AML-193 (cell line): ENCODE measurements at regions not wholly inside any gene's neighbourhood (a gene's known extent, or its start where the extent isn't known, plus 50 kb on each side); places are given as distances from the start of the nearest gene placed in this dataset.
A peak's percentile ranks its signal among the peaks of the same experiment; 100 is the strongest.

Experiments used
- DNase-seq, 2 experiments: peaks; one replicate each; lab custom pipeline; 2025; lab: John Stamatoyannopoulos, UW

DNA sequence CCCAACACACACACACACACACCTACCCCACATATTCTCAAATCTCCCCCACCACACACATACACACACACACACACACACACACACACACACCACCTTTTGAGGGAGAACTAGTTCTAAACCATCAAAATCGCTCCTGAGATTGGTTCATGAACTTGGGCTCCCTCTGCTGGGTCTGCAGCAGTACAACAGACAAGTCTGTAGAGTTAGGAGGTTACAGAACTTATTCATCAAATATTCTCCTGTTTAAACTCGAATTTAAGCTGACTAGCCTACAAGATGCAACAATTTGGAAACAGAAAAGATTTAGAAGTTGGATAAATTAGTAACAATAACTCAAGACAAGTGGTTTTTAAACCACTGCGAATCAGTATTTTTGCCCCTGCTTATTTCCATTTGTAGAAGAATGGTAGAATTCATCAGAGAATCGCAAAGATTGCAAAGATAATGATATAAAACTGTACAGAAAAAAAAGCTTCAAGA, 136.4 kb upstream of the USP15 start:
- DNase-seq: peak; percentile 52 to 63

DNA sequence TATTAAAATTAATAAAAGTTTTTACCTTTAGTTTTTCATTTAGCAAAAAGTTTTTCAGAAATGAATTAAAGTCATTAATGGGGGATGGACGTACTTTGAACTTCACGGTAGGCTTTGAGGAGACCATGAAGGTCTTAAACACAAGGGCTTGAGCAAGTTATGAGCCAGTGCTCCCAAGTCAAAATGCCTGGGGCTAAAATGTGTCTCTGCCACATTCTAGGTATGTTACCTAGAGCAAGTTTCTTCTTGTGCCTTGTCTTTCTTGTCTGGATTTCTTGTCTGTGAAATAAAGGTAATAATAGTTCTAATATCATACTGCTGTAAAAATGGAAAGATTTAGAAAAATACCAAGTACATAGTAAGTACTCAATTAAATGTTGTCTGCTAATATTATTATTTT, 132.7 kb upstream of the USP15 start:
- DNase-seq: no peak

DNA sequence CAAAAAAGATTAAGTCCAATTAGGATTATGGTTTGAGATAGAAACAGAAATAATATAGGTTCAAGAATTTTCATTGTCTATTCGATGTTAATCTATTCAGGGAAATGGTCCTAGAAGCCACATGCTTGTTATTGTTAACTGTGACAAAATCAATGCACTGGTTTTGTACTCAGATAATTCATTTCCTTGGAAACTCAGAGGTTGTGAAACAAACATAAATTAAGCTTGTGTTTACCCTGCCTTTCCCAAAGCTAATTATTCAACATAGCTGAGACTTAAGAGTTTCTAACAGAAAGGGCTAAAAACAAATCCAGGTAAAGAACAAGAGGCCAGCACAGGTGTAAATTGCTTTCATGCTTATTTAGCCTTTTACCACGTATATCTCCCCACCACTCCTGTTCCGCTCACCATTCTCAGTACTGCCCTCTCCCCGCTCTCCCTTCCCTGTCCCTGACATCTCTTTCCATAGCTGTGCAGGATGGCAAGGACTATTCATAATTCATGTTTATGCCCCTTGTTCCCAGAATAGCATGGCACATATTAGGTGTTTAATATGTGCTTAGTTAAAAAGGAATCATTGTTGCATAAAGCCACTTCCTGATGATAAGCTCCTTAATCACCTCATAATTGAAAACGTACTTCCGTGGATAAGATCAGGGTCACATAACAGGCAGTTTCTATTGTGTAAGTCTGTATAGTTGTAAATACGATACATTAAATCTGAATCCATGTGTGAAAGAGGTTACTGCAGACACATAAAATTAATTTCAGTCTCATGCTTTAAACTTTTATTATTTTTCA, 131.8 kb upstream of the USP15 start:
- DNase-seq: no peak

DNA sequence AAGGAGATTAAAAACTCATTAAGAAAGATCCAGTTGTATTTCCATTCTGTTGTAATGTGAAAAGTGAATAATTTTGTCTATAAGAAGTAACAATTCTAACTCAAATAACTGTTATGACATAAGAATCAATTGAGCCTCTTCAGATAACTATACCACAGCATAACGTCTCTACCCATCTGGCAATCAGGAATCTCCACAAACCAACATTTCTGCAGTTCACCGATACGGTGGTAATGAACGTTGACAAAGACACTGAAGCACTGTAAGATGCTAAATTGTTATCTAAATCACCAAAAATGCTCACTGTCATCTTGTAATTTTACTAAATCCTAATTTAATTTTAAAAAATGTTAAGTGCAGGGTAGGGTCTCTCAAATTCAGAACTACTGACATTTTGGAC, 130.9 kb upstream of the USP15 start:
- DNase-seq: no peak

DNA sequence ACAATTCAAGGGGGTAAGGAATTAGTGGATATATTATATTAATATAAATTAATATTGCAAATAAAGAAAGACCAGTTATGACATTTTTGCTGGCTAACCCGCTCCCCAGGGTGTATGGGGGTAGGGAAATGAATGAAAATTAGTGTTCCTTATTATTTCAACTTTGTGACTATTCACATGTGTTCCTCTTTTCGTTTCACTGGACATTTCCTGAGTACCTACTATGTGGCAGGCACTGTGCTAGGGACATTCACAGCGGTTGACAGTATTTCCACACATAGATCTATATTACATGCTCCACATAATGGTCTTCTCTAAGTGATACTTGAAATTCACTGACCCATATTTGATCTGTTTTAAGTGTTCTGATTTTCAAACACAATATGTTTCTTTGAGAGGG, 129.8 kb upstream of the USP15 start:
- DNase-seq: no peak

DNA sequence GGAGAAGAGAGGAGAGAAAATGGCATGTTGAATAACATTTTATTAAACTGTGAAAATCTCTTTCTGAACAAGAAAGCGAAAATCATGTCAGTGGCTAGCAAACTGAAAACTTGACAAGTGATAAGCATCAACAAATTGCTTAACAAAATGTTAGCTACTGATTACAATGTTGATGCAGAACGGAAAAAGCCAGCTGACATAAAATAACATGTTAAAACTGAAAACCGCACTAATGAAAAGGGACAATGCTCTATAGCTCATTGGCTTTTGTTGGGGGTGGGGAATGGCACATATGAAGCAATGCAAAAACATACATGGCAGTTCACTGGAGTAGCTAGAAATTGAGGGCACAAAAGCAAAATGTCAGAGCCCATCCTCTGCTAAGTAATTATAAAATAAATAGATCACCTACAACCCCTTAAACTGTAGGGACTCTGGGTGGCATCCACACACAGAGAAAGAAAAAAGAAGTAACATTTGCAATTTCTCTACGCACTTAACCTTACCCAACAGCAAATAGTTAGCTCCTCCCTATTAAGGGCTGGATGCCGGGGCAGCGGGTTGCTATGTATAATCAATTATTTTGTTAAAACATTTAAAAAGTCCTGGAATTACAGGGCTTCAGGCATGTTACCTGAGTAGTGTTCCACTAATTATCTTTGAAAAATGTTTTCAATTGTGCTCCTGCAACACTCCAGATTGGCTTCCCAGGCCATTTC, 129.2 kb upstream of the USP15 start:
- DNase-seq: no peak

DNA sequence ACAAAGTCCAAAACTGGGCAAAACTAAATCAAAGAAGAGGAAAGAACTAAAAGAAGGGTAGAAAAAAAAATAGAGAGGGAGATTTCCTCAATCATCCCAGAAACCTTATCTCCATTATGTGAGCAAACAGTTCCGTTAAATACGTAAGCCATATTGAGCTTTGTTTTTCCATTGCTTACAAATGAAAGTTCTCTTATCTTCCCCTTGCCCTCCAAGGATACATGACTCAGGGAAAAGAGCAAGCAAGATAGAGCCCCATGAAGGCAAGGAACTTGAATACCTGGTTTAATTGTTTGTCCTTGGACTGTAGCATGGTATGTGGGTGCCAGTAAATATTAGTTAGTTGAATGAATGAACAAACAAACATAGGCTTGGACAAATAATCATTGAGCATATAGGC, 126.8 kb upstream of the USP15 start:
- DNase-seq: no peak

DNA sequence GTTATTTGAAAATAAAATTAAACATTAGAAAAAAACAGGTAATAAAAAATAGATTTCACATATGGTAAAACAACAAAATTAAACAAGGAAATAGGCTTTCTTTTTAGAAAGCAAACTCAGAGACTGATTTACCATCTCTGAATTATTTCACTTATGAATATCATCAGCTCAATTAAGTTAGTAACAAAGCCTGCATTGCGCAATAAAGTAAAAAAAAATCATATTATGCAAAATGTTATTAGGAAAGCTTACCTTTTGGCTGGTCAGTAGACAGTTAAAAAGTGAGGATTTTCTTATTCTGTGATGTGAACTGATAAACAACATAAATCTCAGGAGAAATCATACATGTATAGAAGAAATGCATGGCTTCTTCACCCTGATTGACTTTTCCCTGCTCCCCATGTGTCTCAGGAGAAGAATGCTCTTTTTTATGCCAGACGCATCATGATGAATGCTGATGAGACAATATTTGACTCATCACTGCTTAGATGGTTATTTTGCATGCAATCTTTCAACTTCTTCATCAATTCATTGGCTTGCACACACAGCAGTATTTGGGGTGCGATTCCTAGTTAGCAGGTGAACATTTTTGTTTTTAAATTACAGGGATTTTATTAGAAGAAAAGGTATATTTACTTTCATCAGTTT, 124.5 kb upstream of the USP15 start:
- DNase-seq: no peak

DNA sequence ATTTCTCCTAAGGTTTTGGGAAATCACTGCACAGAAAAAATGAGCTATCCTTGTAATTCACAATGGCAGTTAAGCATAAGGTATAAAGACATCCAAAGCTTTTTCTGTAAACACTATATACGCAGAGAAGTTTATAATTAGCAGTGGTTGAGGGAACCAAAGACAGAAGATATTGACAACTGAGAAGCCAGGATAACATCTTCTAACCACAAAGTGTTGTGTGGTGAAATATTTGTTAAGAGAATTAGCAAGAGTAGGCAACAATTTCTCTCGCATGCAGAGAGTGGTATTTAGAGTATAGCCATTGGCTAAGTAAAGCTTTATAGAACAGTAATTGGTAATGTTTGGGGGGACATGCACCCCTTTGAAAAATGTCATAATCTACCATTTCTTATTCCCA, 123.7 kb upstream of the USP15 start:
- no peak for DNase-seq

DNA sequence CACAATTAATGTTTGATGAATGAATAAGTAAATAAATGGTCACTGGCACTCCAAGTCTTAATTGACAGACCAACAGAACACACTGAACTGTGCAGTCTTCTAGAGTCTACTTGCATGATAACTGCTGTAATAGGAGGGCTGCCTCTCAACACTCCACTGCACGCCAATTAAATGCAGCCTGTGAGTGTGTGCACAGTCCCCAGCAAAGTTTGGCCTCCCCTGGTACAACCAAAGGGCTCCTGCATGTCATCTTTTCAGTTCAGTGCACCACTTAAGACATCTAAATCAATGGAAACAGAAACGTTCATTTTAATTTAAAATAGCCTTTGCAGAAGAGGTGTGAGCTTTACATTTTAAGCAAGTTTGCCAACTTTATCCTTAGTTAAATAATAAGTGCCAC, 121.7 kb upstream of the USP15 start:
- no peak for DNase-seq

DNA sequence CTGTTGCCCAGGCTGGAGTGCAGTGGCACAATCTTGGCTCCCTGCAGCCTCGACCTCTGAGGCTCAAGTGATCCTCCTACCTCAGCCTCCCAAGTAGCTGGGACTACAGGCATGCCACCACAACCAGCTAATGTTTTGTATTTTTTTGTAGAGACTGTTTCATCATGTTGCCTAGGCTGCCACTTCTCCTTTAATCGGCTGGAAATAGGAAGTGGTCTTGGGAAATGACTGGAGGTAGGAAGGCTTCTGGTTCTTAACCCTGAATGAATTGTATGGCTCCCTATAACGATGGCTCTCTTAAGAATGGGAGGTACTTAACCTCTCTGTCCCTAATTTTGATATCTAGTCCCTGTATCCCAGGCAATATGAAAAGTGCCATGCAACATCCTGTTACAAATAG, 113.9 kb upstream of the USP15 start:
- DNase-seq: peak; percentile 84 to 85

DNA sequence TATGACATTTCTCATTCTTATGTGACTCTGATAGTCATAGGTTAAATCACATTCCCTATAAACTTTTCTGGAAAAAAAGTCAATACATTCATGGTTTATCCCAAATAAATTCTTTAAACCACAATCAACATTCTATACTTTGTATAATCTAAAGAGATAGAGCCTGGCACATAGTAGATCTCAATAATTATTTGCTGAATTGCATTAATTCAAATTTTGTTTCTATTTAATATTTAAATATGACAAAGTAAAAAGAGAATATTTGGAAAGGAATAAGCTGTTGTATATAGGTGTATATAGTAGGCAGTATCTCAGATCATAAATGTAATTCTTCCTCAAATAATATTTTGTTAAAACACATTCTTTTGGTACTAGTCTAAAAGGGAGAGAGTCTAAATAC, 102.2 kb upstream of the USP15 start:
- DNase-seq: no peak

DNA sequence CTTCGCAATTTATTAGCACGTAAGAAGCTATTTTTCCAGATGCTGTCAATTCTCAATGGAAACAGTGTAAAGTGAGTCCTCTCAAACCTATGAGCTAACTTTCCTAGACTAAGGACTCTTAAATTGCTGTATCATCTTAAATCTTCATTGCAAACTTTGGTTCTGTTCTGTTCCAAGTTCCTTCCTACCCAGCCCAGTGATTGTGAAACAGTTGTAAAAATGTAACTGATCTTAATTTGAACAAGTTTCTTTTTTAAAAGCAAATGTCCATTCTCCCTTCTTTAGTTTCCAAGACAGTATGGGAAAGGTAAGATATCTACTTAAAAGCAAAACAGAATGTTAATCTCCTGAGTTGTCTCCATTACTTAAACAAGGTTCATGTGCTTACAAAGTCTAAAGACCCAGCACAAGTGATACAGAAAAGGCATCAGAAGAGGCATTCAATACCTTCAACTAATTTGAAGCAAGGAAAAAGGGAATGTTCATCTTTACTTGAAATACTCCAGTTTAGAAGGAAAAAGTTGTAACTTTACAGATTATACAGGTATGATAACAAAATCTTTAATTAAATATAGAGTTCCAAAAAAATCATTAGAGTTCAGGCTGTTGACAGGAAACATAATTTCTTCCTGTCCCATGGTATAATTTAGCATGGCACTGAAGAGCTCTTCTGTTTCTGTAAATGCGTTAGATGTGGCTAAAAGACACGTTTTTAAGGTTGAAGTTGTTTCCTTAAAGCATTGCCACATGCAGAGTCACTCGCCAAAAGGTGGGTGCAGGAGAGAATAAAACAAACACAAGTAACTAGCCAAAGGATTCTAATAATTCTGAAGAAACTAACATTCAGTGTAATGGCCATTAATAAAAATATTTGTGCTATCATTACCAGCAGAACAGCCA, 101.5 kb upstream of the USP15 start:
- DNase-seq: no peak

DNA sequence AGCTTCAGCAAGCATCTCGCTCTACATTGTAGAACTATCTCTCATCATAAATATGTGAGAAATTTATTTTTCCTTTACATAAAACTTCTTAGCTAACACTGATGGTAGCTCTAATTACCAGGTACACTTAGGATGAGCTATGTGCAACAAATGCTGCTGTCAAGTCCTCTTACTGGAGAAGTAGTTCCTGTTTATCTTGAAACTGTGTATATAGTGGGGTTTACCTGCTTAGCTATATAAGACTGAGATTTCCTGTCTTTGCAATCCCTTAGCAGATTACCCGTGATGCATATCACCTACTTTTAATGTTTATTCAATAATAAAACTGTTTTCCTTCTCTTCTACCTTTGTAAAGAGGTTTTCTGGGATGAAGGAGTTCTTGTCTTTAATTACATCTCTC, 98.0 kb upstream of the USP15 start:
- DNase-seq: no peak

DNA sequence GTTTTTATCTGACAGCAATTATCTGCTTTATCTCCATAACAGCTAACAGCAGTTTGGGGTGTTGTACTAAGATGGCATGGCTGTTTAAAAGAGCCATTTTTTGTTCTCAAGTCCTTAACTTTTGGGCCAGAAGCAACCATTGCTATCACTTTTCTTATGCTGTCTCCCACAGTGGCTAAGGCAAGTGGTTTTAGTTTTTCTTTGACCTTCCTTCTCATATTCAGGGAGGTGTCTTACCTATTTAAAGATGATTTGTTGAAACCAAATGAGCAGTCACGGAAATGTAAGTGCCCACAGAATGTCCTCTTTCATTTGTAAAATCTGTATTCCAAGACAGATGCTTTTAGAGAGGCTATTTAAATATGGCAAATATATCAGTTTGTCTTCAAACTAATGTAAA, 96.8 kb upstream of the USP15 start:
- DNase-seq: no peak

DNA sequence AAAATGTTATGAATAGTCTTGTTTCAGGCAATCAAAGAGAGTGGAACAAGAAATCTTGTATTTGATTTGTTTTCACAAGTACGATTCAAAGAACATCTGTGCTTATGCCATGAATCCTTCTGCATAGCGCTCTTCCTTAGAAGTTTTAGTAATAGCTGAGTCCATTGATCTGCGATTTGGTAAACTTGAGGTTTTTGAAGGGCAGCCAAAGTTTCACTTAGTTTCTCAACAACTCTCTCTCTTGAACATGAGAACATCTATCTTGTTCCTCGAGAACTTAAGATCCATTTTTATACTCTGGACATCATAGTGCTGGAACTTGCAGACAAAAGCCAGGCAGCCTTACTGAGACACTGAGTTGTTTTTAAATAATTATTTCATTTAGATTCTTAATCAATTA, 96.2 kb upstream of the USP15 start:
- no peak for DNase-seq

DNA sequence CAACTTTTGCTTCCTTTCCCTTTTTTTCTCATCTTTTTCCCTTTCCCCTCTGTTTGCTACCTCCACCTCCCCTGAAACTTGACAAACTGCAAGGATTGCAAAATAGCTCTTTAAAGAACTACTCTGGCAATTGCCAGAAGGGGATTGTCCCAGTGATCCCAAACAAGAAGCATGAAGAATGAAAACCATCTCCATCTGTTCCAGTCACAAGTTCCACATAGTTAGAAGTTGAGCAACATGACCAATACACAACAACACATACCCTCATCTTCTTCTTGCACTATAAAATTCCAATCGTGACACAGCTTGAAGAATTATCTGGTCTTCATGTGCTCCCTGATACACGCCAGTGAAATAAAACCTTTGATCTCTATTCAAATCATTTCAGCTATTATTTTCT, 93.7 kb upstream of the USP15 start:
- DNase-seq: no peak

DNA sequence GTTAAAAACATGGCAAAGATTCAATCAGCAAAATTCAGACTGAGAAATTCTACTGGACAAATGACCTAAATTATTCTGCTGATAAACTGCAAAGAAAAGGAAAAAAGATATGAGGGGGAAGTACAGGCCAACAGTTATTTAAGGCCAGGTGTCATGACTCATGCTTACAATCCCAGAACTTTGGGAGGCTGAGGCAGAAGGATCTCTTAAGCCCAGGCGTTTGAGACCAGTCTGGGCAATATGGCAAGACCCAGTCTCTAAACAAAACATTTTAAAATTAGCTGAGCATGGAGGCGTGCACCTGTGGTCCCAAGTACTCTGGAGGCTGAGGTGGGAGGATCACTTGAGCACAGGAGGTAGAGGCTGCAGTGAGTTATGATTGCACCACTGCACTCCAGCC, 91.8 kb upstream of the USP15 start:
- no peak for DNase-seq

DNA sequence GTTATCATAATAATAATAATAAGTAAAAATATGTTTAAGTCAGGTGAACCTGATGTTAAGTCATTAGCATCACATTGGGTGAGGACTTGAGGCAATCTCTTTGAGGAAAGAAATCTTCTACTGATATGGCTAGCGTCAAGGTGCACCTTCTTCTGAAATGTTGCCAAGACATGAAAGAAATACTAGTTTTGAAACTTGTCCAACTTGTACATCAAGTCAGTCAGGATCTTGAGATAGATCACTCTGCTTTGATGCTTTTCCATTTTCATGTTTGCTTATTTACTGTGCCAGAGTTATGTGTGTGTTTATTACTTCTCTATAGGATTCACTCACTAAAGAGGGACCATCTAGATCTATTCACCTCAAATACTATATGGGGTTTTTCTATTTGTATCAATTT, 90.0 kb upstream of the USP15 start:
- DNase-seq: no peak

DNA sequence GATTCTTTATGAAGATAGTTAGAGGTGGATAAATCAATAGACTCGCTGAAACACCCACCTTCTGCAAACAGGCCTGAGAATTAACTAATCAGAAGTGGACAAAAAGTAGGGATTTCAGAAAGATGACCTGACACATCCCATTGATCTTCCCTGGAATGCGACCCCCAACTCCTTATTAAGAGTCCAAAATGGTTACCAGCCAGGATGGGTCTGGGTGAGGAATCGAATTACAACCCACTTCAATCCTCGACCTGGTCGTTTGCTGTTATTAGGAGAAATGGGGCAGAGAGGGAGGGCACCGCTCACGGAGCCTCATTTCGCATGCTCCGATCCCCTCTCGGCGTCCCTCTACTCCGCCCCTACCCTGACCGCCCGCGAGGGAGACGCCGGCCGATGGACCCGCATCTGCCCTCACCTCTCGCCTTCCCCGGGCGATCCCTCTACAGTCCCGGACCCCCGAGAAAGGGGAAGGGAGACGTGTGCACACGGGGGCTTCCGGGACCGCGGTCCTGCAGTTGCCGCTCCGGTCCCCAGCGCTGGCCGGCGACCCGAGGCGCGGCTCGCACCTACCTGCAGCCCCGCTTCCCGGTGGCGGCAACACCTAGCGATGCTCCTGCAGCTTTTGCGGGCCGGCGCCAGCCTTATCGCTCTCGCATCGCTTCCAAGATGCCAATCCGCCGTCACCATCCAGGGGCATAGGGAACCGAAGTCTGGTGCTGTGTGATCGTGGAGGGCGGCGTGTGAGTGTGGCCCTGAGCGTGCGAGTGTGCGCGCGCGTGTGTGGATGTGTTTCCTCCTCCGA, 69.3 kb upstream of the USP15 start:
- no peak for DNase-seq

DNA sequence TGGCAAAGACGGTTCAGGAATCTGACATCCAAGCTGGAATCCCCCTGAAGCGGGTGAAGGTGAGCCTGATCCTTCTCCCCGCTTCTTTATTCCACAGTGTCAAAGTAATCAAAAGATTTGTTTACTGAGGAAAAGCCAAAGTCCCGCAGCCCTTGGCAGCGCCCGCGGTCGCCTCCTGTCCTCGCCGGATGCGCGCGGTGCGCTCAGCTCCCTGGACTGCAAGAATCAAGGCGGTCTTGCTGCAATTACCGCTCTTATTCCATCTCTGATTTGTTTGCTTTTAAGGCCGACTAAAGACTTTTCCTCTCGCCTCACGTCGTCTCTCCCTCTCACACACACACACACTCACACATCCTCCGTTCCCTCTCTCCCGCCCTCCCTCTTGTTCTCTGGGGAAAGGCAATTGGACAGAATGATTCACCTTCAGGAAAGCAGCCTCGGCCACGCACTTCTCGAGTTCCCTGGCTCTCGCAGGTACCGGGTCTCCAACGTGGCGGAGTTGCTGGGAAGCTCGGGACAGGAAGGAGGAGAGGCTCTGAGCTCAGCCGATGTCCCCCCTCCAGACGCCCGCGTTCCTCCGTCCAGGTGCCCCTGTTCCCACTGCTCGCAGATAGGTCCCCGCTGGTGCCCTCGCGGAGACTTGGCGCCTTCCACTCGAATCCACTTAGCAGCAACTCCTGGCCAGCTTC, 68.6 kb upstream of the USP15 start:
- DNase-seq: no peak
